H9 (cell line): ENCODE measurements at regions not wholly inside any gene's neighbourhood (a gene's known extent, or its start where the extent isn't known, plus 50 kb on each side); places are given as distances from the start of the nearest gene placed in this dataset.

Source experiments
- DNase-seq: peaks from one replicate; pipeline ENCODE4 v3.0.0-alpha.2; 2017
- H2AFZ ChIP-seq: one replicate; pipeline ENCODE4 v1.6.1; 2013; ENCODE audit warnings: mild to moderate bottlenecking, low read length, control low read depth, moderate library complexity
- H2AK5ac ChIP-seq: 2 replicates; pipeline ENCODE4 v1.6.1; 2013; ENCODE audit warnings: low read length, control low read depth, mixed read lengths; ENCODE audit not compliant: insufficient read length
- H2BK120ac ChIP-seq: one replicate; pipeline ENCODE4 v1.6.1; 2013; ENCODE audit warnings: low read depth, mild to moderate bottlenecking, low read length, control low read depth, inconsistent platforms; ENCODE audit not compliant: poor library complexity, severe bottlenecking
- H2BK12ac ChIP-seq: 2 replicates; pipeline ENCODE4 v1.6.1; 2013; ENCODE audit warnings: low read length, control low read depth, mixed read lengths, low read depth; ENCODE audit not compliant: insufficient read length
- H2BK15ac ChIP-seq: 2 replicates; pipeline ENCODE4 v1.6.1; 2013; ENCODE audit warnings: low read depth, low read length, control low read depth
- H2BK20ac ChIP-seq: one replicate; pipeline ENCODE4 v1.6.1; 2013; ENCODE audit warnings: low read depth, mild to moderate bottlenecking, low read length, control low read depth, inconsistent platforms; ENCODE audit not compliant: poor library complexity, severe bottlenecking
- H2BK5ac ChIP-seq: 2 replicates; pipeline ENCODE4 v1.6.1; 2013; ENCODE audit warnings: low read length, control low read depth, mixed read lengths; ENCODE audit not compliant: insufficient read length
- H3K14ac ChIP-seq: 2 replicates; pipeline ENCODE4 v1.6.1; 2013; ENCODE audit warnings: low read length, control low read depth; ENCODE audit not compliant: insufficient read depth
- H3K18ac ChIP-seq: 2 replicates; pipeline ENCODE4 v1.6.1; 2013; ENCODE audit warnings: low read depth, mild to moderate bottlenecking, mixed read lengths, low read length, control low read depth; ENCODE audit not compliant: insufficient read length
- H3K23ac ChIP-seq: 2 replicates; pipeline ENCODE4 v1.6.1; 2013; ENCODE audit warnings: low read length, control low read depth, mixed read lengths, low read depth; ENCODE audit not compliant: insufficient read length
- H3K23me2 ChIP-seq: 2 replicates; pipeline ENCODE4 v1.6.1; 2013; ENCODE audit warnings: low read depth, mild to moderate bottlenecking, mixed read lengths, low read length, control low read depth; ENCODE audit not compliant: insufficient read length, poor library complexity, severe bottlenecking
- H3K27ac ChIP-seq: 2 replicates; pipeline ENCODE4 v1.5.1; 2013; ENCODE audit warnings: low read length, control low read depth, mixed read lengths, low read depth; ENCODE audit not compliant: insufficient read length
- H3K27me3 ChIP-seq: 2 replicates; pipeline ENCODE4 v1.6.1; 2013; ENCODE audit warnings: low read length, control low read depth, inconsistent platforms; ENCODE audit not compliant: insufficient read depth
- H3K4ac ChIP-seq: 2 replicates; pipeline ENCODE4 v1.6.1; 2013; ENCODE audit warnings: low read depth, mild to moderate bottlenecking, control low read depth, inconsistent platforms, low read length, moderate library complexity
- H3K4me1 ChIP-seq: 2 replicates; pipeline ENCODE4 v1.6.1; 2013; ENCODE audit warnings: low read length, control low read depth, inconsistent platforms; ENCODE audit not compliant: insufficient read depth
- H3K4me2 ChIP-seq: 2 replicates; pipeline ENCODE4 v1.6.1; 2013; ENCODE audit warnings: low read length, control low read depth, mixed read lengths; ENCODE audit not compliant: insufficient read length, insufficient read depth
- H3K56ac ChIP-seq: 2 replicates; pipeline ENCODE4 v1.6.1; 2013; ENCODE audit warnings: low read depth, mild to moderate bottlenecking, mixed read lengths, low read length, control low read depth; ENCODE audit not compliant: insufficient read length
- H3K79me1 ChIP-seq: 2 replicates; pipeline ENCODE4 v1.6.1; 2013; ENCODE audit warnings: low read depth, mild to moderate bottlenecking, moderate library complexity, low read length, control low read depth, inconsistent platforms; ENCODE audit not compliant: insufficient read depth, poor library complexity, severe bottlenecking
- H3K79me2 ChIP-seq: 2 replicates; pipeline ENCODE4 v1.6.1; 2013; ENCODE audit warnings: low read length, control low read depth, inconsistent platforms; ENCODE audit not compliant: insufficient read depth
- H3K9ac ChIP-seq: 2 replicates; pipeline ENCODE4 v1.6.1; 2013; ENCODE audit warnings: low read length, control low read depth, mixed read lengths; ENCODE audit not compliant: insufficient read length; ENCODE audit errors: extremely low read depth
- H3K9me3 ChIP-seq: one replicate; pipeline ENCODE4 v1.6.1; 2013; ENCODE audit warnings: low read depth, low read length, inconsistent platforms; ENCODE audit not compliant: control insufficient read depth
- H3T11ph ChIP-seq: one replicate; pipeline ENCODE4 v1.6.1; 2013; ENCODE audit warnings: mild to moderate bottlenecking, low read length, control low read depth, inconsistent platforms
- H4K20me1 ChIP-seq: one replicate; pipeline ENCODE4 v1.6.1; 2013; ENCODE audit not compliant: control insufficient read depth, insufficient read length, insufficient read depth
- H4K5ac ChIP-seq: 2 replicates; pipeline ENCODE4 v1.6.1; 2013; ENCODE audit warnings: low read depth, mild to moderate bottlenecking, mixed read lengths, low read length, control low read depth; ENCODE audit not compliant: insufficient read length
- H4K8ac ChIP-seq: replicated peaks from 2 replicates; pipeline ENCODE4 v1.6.1; 2013; ENCODE audit warnings: low read length, control low read depth, mixed read lengths, low read depth; ENCODE audit not compliant: insufficient read length
- H4K91ac ChIP-seq: 2 replicates; pipeline ENCODE4 v1.6.1; 2013; ENCODE audit warnings: low read depth, mild to moderate bottlenecking, moderate library complexity, mixed read lengths, low read length, control low read depth; ENCODE audit not compliant: insufficient read length
- H3K27ac Mint-ChIP-seq, 3 experiments: 2 replicates in 2 of 3; 3 replicates in 1 of 3; pipeline ENCODE4 v1.8.0; 2020 to 2021; ENCODE audit warnings: mixed read lengths in 3 of 3, mild to moderate bottlenecking in 1 of 3, moderate library complexity in 1 of 3
- H3K27me3 Mint-ChIP-seq: 2 replicates; pipeline ENCODE4 v1.8.0; 2021; ENCODE audit warnings: low read depth, mild to moderate bottlenecking, moderate library complexity, mixed read lengths
- H3K36me3 Mint-ChIP-seq, 3 experiments: 2 replicates in 2 of 3; 3 replicates in 1 of 3; pipeline ENCODE4 v1.8.0; 2020 to 2021; ENCODE audit warnings: low read depth in 3 of 3, mixed read lengths in 3 of 3; ENCODE audit not compliant: insufficient read depth in 1 of 3
- H3K4me1 Mint-ChIP-seq, 2 experiments: 2 replicates each; pipeline ENCODE4 v1.8.0; 2020; ENCODE audit warnings: mixed read lengths in 2 of 2
- H3K4me3 Mint-ChIP-seq, 2 experiments: 2 replicates in 1 of 2; 3 replicates in 1 of 2; pipeline ENCODE4 v1.8.0; 2020 to 2021; ENCODE audit warnings: mild to moderate bottlenecking in 2 of 2, mixed read lengths in 2 of 2, moderate library complexity in 1 of 2
- H3K9me3 Mint-ChIP-seq, 2 experiments: 2 replicates in 1 of 2; 3 replicates in 1 of 2; pipeline ENCODE4 v1.8.0; 2020; ENCODE audit warnings: mild to moderate bottlenecking in 2 of 2, mixed read lengths in 2 of 2, moderate library complexity in 1 of 2
- CTCF ChIP-seq: fragments of 200-600 bp; sonication (generic); conservative IDR thresholded peaks from 3 replicates; pipeline ENCODE4 v1.8.0; 2021; ENCODE audit warnings: antibody characterized with exemption, mild to moderate bottlenecking
- WGBS: extraction: QIAGEN DNeasy Blood & Tissue Kit; methylation state at CpG from one replicate; pipeline ENCODE4 v1.1.7; 2013; ENCODE audit warnings: missing lambda C conversion rate, low lambda C conversion rate, mixed read lengths; ENCODE audit not compliant: insufficient read length; ENCODE audit errors: extremely low coverage; 5-methylcytosine and 5-hydroxymethylcytosine counted together

- WGBS, result no CpG with 5 or more reads among the region's 7 CpGs
Observed at GRCh38 chr6:105844275-105844883, 241.8 kb upstream of the PRDM1 start.

More at GRCh38 chr6:105844275-105844883, 241.8 kb upstream of the PRDM1 start:
- H2BK120ac ChIP-seq, result no peak overlapping the region
- peak; percentile 32 for DNase-seq
- H2BK15ac ChIP-seq, result no peak overlapping the region
- H4K20me1 ChIP-seq, result no peaks in the 10 kb centered on the region
- no peak for TF ChIP-seq CTCF
- H4K8ac ChIP-seq, result no peak overlapping the region
- peak overlapping the region; percentile 45 for H2AFZ ChIP-seq
- no peaks in the 10 kb centered on the region for H3K79me1 ChIP-seq
- peak overlapping the region in 2 of 3 experiments; percentile 42 to 92; a peak in 3 of 7 replicates for H3K27ac Mint-ChIP-seq
- no peak overlapping the region for H3T11ph ChIP-seq
- no peak overlapping the region for H4K5ac ChIP-seq
- H3K79me2 ChIP-seq, result no peaks in the 10 kb centered on the region
- H2AK5ac ChIP-seq, result no peak overlapping the region
- no peak overlapping the region for H3K56ac ChIP-seq
- no peak overlapping the region for H3K27ac ChIP-seq
- no peak overlapping the region for H4K91ac ChIP-seq
- H3K9ac ChIP-seq, result no peak overlapping the region
- no peaks in the 10 kb centered on the region for H3K27me3 ChIP-seq
- no peak overlapping the region for H3K18ac ChIP-seq
- H3K27me3 Mint-ChIP-seq, result no peaks in the 10 kb centered on the region
- H2BK20ac ChIP-seq, result no peak overlapping the region
- no peak overlapping the region for H2BK12ac ChIP-seq
- 0 out of 5 replicates have a peak, but pooled peaks cover 0 to 3% of the 10 kb centered on the region in 2 experiments for H3K9me3 Mint-ChIP-seq
- H3K4me1 Mint-ChIP-seq, result peaks cover 6 to 17% of the 10 kb centered on the region in 2 experiments
- no peaks in the 10 kb centered on the region for H3K4me1 ChIP-seq
- no peak overlapping the region for H3K23ac ChIP-seq
- H3K36me3 Mint-ChIP-seq, result no peaks in the 10 kb centered on the region
- H3K4me3 Mint-ChIP-seq, result no peak overlapping the region
- H2BK5ac ChIP-seq, result no peak overlapping the region
- H3K23me2 ChIP-seq, result no peaks in the 10 kb centered on the region
- H3K4me2 ChIP-seq, result no peak overlapping the region
- H3K14ac ChIP-seq, result no peak overlapping the region
- H3K9me3 ChIP-seq, result no peaks in the 10 kb centered on the region
- H3K4ac ChIP-seq, result no peak overlapping the region
